ENCODE measurements at regions not wholly inside any gene's neighbourhood (a gene's known extent, or its start where the extent isn't known, plus 50 kb on each side); places are given as distances from the start of the nearest gene placed in this dataset.

GRCh38 chr1:199149591-199149990 is 510.8 kb downstream of the PTPRC start:
- TF ChIP-seq, protein P1, sequence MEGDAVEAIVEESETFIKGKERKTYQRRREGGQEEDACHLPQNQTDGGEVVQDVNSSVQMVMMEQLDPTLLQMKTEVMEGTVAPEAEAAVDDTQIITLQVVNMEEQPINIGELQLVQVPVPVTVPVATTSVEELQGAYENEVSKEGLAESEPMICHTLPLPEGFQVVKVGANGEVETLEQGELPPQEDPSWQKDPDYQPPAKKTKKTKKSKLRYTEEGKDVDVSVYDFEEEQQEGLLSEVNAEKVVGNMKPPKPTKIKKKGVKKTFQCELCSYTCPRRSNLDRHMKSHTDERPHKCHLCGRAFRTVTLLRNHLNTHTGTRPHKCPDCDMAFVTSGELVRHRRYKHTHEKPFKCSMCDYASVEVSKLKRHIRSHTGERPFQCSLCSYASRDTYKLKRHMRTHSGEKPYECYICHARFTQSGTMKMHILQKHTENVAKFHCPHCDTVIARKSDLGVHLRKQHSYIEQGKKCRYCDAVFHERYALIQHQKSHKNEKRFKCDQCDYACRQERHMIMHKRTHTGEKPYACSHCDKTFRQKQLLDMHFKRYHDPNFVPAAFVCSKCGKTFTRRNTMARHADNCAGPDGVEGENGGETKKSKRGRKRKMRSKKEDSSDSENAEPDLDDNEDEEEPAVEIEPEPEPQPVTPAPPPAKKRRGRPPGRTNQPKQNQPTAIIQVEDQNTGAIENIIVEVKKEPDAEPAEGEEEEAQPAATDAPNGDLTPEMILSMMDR (IDR thresholded peaks at IDR 0.05; ENCODE audit: insufficient read depth, low read length, poor library complexity, severe bottlenecking): no peak
- TF ChIP-seq EZH2phosphoT487 (conservative IDR thresholded peaks at IDR 0.05; ENCODE audit: low read length): no peak
